GM12878 (cell line): ENCODE measurements at regions not wholly inside any gene's neighbourhood (a gene's known extent, or its start where the extent isn't known, plus 50 kb on each side); places are given as distances from the start of the nearest gene placed in this dataset.

Experiments used
- ATAC-seq: fragments of 200-7000 bp; cut with Tn5 transposase; 3 replicates; pipeline ENCODE4 v1.9.1; 2020; ENCODE audit warnings: mild to moderate bottlenecking, moderate library complexity
- BruUV-seq: library from RNA; stranded (reverse); fragments of 400-500 nt; replicated peaks from 2 replicates; lab custom pipeline; 2021; lab: Mats Ljungman, UMichigan
- CTCF ChIA-PET: fragments of 300-600 bp; sonication (Branson Sonifier 250); formaldehyde crosslinking; extraction: SDS; loops from one replicate; lab custom pipeline; 2021; ENCODE audit warnings: inconsistent platforms; lab: Yijun Ruan, JAX
- POLR2A ChIA-PET: fragments of 350-600 bp; formaldehyde crosslinking; extraction: SDS; loops from one replicate; lab custom pipeline; 2021; ENCODE audit warnings: inconsistent platforms; lab: Charles Lee
- RAD21 ChIA-PET: fragments of 300-600 bp; sonication (Branson Sonifier 250); formaldehyde crosslinking; loops from one replicate; lab custom pipeline; 2023; ENCODE audit warnings: antibody characterized with exemption; ENCODE audit not compliant: unreplicated experiment; lab: Charles Lee
- SMC1A ChIA-PET: fragments of 300-600 bp; sonication (Branson Sonifier 250); formaldehyde crosslinking; loops from one replicate; lab custom pipeline; 2023; ENCODE audit not compliant: unreplicated experiment, uncharacterized antibody; lab: Charles Lee
- DNase-seq: peaks from one replicate; pipeline ENCODE4 v3.0.0-alpha.2; 2011; ENCODE audit warnings: low read depth, low spot score
- FAIRE-seq: peaks from 3 replicates; lab custom pipeline; 2011; peaks lifted over from hg19 to GRCh38; lab: Jason Lieb, UNC
- H2AFZ ChIP-seq: 2 replicates; pipeline ENCODE4 v1.6.0; 2011; ENCODE audit warnings: low read depth, low read length, control low read depth; ENCODE audit not compliant: control insufficient read depth
- H3K27ac ChIP-seq: 2 replicates; pipeline ENCODE4 v1.5.1; 2011; ENCODE audit warnings: control low read depth; ENCODE audit not compliant: control insufficient read depth, insufficient read depth
- H3K27me3 ChIP-seq, 2 experiments: replicated peaks in 1 of 2; 2 replicates each; pipeline versions ENCODE4 v1.6.0 to v1.6.1; 2011; ENCODE audit warnings: low read length in 1 of 2; ENCODE audit not compliant: control insufficient read depth in 2 of 2, insufficient read depth in 2 of 2
- H3K36me3 ChIP-seq, 2 experiments: 2 replicates each; pipeline ENCODE4 v1.5.1; 2011; ENCODE audit warnings: low read length in 1 of 2; ENCODE audit not compliant: control insufficient read depth in 2 of 2, insufficient read depth in 2 of 2
- H3K4me1 ChIP-seq: 2 replicates; pipeline ENCODE4 v1.6.1; 2011; ENCODE audit warnings: mild to moderate bottlenecking, low read length, moderate library complexity, mixed read lengths; ENCODE audit not compliant: control insufficient read depth, insufficient read depth
- H3K4me2 ChIP-seq: 2 replicates; pipeline ENCODE4 v1.6.0; 2011; ENCODE audit warnings: control low read depth; ENCODE audit not compliant: control insufficient read depth, insufficient read depth
- H3K4me3 ChIP-seq: fragments of 200-600 bp; sonication (generic); 2 replicates; pipeline ENCODE4 v1.5.1; 2016
- H3K79me2 ChIP-seq: 2 replicates; pipeline ENCODE4 v1.6.0; 2011; ENCODE audit warnings: low read length; ENCODE audit not compliant: control insufficient read depth, insufficient read depth
- H3K9ac ChIP-seq: 2 replicates; pipeline ENCODE4 v1.8.0; 2011; ENCODE audit warnings: low read length, control low read depth, mixed read lengths; ENCODE audit not compliant: control insufficient read depth, insufficient read depth
- H3K9me3 ChIP-seq: replicated peaks from 3 replicates; pipeline ENCODE4 v1.5.1; 2011; ENCODE audit warnings: mild to moderate bottlenecking, low read length; ENCODE audit not compliant: control insufficient read depth, insufficient read depth
- H4K20me1 ChIP-seq: 2 replicates; pipeline ENCODE4 v1.6.0; 2011; ENCODE audit not compliant: control insufficient read depth, insufficient read depth
- CBX5 ChIP-seq: sonication (generic); IDR thresholded peaks from 2 replicates; pipeline ENCODE4 v1.6.1; 2016; ENCODE audit warnings: low read depth, moderate library complexity, mild to moderate bottlenecking, inconsistent platforms
- EED ChIP-seq: sonication (generic); IDR thresholded peaks from 2 replicates; pipeline ENCODE4 v1.6.1; 2016; ENCODE audit warnings: antibody characterized with exemption, low read depth
- JUNB ChIP-seq: IDR thresholded peaks from 2 replicates; pipeline ENCODE4 v1.6.1; 2016; ENCODE audit warnings: antibody characterized with exemption, mild to moderate bottlenecking
- JUND ChIP-seq: IDR thresholded peaks from 2 replicates; pipeline ENCODE4 v1.6.1; 2012; ENCODE audit warnings: low read depth, mild to moderate bottlenecking, low read length, improper control_type of control experiment, moderate library complexity
- NFYA ChIP-seq: IDR thresholded peaks from 2 replicates; pipeline ENCODE4 v1.6.1; 2011; ENCODE audit warnings: low read depth, mild to moderate bottlenecking, low read length, improper control_type of control experiment, borderline replicate concordance
- NR2C1 ChIP-seq: fragments of 450-650 bp; IDR thresholded peaks from 2 replicates; pipeline ENCODE4 v1.6.1; 2017; ENCODE audit warnings: antibody characterized with exemption, mild to moderate bottlenecking, moderate library complexity
- ZBED1 ChIP-seq: IDR thresholded peaks from 2 replicates; pipeline ENCODE4 v1.6.1; 2016; ENCODE audit warnings: borderline replicate concordance
- WGBS: methylation state at CpG from one replicate; pipeline ENCODE4 v1.1.6; 2016; ENCODE audit warnings: low lambda C conversion rate; ENCODE audit not compliant: insufficient replicate concordance, insufficient coverage; ENCODE audit errors: missing lambda C conversion rate; 5-methylcytosine and 5-hydroxymethylcytosine counted together
- in situ Hi-C: fragments of 300-500 bp; cut with MboI; formaldehyde crosslinking; loops from 9 replicates; pipeline ENCODE4 v1.14.3; 2018; ENCODE audit warnings: mixed read lengths
- intact Hi-C: fragments of 100-400 bp; cut with micrococcal nuclease; formaldehyde crosslinking; loops from one replicate; pipeline ENCODE4 v1.14.2; 2022; ENCODE audit not compliant: unreplicated experiment
- TF ChIP-seq, protein P1 (sequence below): fragments of 450-650 bp; formaldehyde crosslinking; IDR thresholded peaks from 2 replicates; pipeline ENCODE4 v1.4.0; 2020; ENCODE audit warnings: mild to moderate bottlenecking, moderate library complexity

GRCh38 chr9:99556998-99557397, 264.7 kb upstream of the NR4A3 start (continued):
- TF ChIP-seq, protein P1, sequence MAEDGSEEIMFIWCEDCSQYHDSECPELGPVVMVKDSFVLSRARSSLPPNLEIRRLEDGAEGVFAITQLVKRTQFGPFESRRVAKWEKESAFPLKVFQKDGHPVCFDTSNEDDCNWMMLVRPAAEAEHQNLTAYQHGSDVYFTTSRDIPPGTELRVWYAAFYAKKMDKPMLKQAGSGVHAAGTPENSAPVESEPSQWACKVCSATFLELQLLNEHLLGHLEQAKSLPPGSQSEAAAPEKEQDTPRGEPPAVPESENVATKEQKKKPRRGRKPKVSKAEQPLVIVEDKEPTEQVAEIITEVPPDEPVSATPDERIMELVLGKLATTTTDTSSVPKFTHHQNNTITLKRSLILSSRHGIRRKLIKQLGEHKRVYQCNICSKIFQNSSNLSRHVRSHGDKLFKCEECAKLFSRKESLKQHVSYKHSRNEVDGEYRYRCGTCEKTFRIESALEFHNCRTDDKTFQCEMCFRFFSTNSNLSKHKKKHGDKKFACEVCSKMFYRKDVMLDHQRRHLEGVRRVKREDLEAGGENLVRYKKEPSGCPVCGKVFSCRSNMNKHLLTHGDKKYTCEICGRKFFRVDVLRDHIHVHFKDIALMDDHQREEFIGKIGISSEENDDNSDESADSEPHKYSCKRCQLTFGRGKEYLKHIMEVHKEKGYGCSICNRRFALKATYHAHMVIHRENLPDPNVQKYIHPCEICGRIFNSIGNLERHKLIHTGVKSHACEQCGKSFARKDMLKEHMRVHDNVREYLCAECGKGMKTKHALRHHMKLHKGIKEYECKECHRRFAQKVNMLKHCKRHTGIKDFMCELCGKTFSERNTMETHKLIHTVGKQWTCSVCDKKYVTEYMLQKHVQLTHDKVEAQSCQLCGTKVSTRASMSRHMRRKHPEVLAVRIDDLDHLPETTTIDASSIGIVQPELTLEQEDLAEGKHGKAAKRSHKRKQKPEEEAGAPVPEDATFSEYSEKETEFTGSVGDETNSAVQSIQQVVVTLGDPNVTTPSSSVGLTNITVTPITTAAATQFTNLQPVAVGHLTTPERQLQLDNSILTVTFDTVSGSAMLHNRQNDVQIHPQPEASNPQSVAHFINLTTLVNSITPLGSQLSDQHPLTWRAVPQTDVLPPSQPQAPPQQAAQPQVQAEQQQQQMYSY (CRISPR knock-in tag), result no peak
- TF ChIP-seq JUND, result no peak

DNA sequence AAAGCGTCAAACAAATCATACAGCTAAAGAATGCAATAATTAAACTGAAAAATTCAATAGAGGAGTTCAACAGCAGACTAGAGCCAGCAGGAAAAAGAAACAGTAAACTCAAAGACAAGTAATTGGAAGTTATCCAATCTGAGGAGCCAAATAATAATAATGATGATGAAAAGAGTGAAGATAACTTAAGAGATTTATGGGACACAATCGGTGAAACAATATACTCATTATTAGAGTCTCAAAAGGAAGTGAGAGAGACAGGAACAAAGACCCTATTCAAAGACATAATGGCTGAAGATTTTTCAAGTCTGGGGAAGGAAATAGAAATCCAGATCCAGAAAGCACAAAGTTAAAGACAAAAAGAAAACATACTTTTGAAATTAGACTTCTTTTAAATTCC, 263.9 kb upstream of the NR4A3 start:
- Histone ChIP-seq H4K20me1 (no peaks in the 10 kb centered on the region), H3K4me2 (no peak overlapping the region), H3K79me2 (no peaks in the 10 kb centered on the region), H3K4me3 (no peak overlapping the region), H3K9me3 (no peaks in the 10 kb centered on the region; the same call in 2 of the 3 replicates), H3K27ac (no peak overlapping the region), H3K36me3 (no peaks in the 10 kb centered on the region), H3K4me1 (no peaks in the 10 kb centered on the region), H2AFZ (no peak overlapping the region), H3K27me3 (no peaks in the 10 kb centered on the region), H3K9ac (no peak overlapping the region)
- ChIA-PET SMC1A (interaction anchor here (0.7 kb wide), 1 partner anchor 333 kb away, joined by 3 read pairs; no protein-coding TSS in a partner anchor), POLR2A (no interaction called here), CTCF (interaction anchor here (0.9 kb wide), 1 partner anchor 123 kb away, joined by 3 read pairs; no protein-coding TSS in a partner anchor), RAD21 (interaction anchor here (1.6 kb wide), 1 partner anchor 44 kb away, joined by 4 read pairs; no protein-coding TSS in a partner anchor)
- no TSS peak for BruUV-seq
- TF ChIP-seq NR2C1 (no peak), ZBED1 (no peak), NFYA (no peak), JUNB (no peak), EED (no peak), CBX5 (no peak)
- DNase-seq (no peak), ATAC-seq (peak; percentile 33; the same call in 1 of the 3 replicates), FAIRE-seq (no peak)
- in situ Hi-C loops, result no loop called here
- WGBS, result 67% methylated on average over 2 of the region's 2 CpGs
- intact Hi-C loops, result no loop called here
